ENCODE measurements at regions not wholly inside any gene's neighbourhood (a gene's known extent, or its start where the extent isn't known, plus 50 kb on each side); places are given as distances from the start of the nearest gene placed in this dataset.

DNA sequence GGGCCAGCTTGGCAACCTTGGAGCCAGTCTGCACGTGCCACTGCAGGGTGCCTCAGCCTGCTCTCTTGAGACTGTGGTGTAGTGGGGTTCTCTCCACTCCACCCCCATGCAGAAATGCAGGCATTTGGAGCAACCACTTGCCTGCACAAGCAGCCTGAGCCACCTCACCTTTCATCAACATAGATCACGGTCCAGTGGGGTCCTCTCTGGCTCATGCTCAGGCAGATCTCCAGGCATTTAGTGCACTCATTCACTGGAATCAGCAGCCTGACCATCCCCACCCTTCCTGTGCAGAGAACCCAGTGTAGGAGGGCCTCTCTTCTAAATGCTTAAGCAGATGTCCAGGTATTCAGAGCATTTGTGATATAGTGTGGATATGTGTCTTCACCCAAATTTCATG, 2330.1 kb downstream of the PCDH9 start:
- no peaks in the 10 kb centered on the region for H3K27me3 ChIP-seq (ENCODE audit: control insufficient read depth, insufficient read depth, low read length)
- no peak for DNase-seq (ENCODE audit: low read depth, low spot score)
- H3K9me3 ChIP-seq (ENCODE audit: control insufficient read depth, insufficient read depth, low read length), result no peaks in the 10 kb centered on the region
- no peak overlapping the region for H3K4me3 ChIP-seq (ENCODE audit: low read depth, low read length)
- POLR2A ChIA-PET, result no interaction called here
- CTCF ChIA-PET, result no interaction called here
- TF ChIP-seq, protein P1, sequence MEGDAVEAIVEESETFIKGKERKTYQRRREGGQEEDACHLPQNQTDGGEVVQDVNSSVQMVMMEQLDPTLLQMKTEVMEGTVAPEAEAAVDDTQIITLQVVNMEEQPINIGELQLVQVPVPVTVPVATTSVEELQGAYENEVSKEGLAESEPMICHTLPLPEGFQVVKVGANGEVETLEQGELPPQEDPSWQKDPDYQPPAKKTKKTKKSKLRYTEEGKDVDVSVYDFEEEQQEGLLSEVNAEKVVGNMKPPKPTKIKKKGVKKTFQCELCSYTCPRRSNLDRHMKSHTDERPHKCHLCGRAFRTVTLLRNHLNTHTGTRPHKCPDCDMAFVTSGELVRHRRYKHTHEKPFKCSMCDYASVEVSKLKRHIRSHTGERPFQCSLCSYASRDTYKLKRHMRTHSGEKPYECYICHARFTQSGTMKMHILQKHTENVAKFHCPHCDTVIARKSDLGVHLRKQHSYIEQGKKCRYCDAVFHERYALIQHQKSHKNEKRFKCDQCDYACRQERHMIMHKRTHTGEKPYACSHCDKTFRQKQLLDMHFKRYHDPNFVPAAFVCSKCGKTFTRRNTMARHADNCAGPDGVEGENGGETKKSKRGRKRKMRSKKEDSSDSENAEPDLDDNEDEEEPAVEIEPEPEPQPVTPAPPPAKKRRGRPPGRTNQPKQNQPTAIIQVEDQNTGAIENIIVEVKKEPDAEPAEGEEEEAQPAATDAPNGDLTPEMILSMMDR (IDR thresholded peaks at IDR 0.05; ENCODE audit: low read depth, low read length), result no peak
- no peak overlapping the region for H3K27ac ChIP-seq (ENCODE audit: low read depth, low read length)

DNA sequence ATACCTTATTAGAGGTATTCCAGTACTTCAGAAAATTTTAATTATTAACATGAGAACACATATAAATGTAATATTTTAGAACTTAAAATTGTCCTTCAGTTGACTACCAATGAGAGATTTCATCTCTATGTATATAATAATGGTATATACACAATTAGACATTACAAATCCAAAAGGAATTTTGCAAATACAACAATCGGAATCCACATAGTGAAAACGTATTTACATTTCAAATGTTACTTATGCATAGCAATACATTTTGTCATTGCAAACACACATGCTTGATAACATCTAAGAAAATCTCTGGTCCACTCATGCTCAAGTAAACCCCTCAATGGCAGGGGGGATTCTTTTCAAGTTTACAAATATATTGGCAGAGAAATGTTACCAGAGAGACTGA, 2345.2 kb downstream of the PCDH9 start:
- no peak overlapping the region for H3K27ac ChIP-seq (ENCODE audit: low read depth, low read length)
- ChIA-PET POLR2A (no interaction called here), CTCF (no interaction called here)
- H3K4me3 ChIP-seq (ENCODE audit: low read depth, low read length), result no peak overlapping the region
- DNase-seq (ENCODE audit: low read depth, low spot score), result no peak
- TF ChIP-seq, protein P1 (IDR thresholded peaks at IDR 0.05; ENCODE audit: low read depth, low read length), result no peak
- no peaks in the 10 kb centered on the region for H3K9me3 ChIP-seq (ENCODE audit: control insufficient read depth, insufficient read depth, low read length)
- no peaks in the 10 kb centered on the region for H3K27me3 ChIP-seq (ENCODE audit: control insufficient read depth, insufficient read depth, low read length)

DNA sequence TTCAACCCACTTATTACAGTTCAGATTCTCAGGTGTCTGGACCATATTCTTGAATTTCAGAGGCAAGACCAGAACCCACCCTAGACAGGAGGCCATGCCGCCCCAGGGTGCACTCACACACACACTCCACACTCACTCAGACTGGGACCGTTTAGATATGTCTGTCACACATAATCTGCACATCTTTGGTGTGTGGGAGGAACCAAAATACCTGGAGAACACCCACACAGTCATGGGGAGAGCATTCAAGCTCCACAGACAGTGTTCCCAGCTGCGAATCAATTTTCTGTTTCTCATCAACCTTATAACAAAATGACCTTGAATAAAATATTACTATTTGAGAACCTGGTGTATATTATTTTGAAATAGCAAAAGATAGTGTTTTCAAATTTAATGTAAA, 2353.0 kb downstream of the PCDH9 start:
- ChIA-PET CTCF (no interaction called here), POLR2A (no interaction called here)
- Histone ChIP-seq H3K27ac (ENCODE audit: low read depth, low read length) (no peak overlapping the region), H3K9me3 (ENCODE audit: control insufficient read depth, insufficient read depth, low read length) (no peaks in the 10 kb centered on the region), H3K4me3 (ENCODE audit: low read depth, low read length) (no peak overlapping the region), H3K27me3 (ENCODE audit: control insufficient read depth, insufficient read depth, low read length) (no peaks in the 10 kb centered on the region)
- DNase-seq (ENCODE audit: low read depth, low spot score), result no peak
- TF ChIP-seq, protein P1 (IDR thresholded peaks at IDR 0.05; ENCODE audit: low read depth, low read length), result no peak

DNA sequence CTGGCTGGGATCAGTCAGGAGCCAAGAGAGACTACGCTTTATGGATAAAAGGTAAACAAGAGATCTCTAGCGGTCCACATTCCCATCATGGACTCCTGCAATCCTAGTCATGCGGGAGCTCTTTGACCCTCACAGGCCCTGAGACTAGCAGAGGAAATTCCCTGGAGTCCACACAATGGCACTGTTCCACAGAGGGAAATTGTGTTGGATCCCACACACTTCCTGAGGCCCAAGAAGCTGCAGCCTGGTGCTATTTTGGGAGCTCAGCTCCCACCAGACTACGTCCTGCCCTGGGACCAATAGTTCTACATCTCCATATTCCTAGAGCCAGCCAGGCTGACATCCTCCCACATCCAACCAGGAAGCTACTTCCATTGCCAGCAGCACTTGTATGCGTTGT, 2358.4 kb downstream of the PCDH9 start:
- ChIA-PET POLR2A (no interaction called here), CTCF (no interaction called here)
- no peak for DNase-seq (ENCODE audit: low read depth, low spot score)
- no peaks in the 10 kb centered on the region for H3K27me3 ChIP-seq (ENCODE audit: control insufficient read depth, insufficient read depth, low read length)
- H3K4me3 ChIP-seq (ENCODE audit: low read depth, low read length), result no peak overlapping the region
- TF ChIP-seq, protein P1 (IDR thresholded peaks at IDR 0.05; ENCODE audit: low read depth, low read length), result no peak
- H3K27ac ChIP-seq (ENCODE audit: low read depth, low read length), result no peak overlapping the region
- no peaks in the 10 kb centered on the region for H3K9me3 ChIP-seq (ENCODE audit: control insufficient read depth, insufficient read depth, low read length)

DNA sequence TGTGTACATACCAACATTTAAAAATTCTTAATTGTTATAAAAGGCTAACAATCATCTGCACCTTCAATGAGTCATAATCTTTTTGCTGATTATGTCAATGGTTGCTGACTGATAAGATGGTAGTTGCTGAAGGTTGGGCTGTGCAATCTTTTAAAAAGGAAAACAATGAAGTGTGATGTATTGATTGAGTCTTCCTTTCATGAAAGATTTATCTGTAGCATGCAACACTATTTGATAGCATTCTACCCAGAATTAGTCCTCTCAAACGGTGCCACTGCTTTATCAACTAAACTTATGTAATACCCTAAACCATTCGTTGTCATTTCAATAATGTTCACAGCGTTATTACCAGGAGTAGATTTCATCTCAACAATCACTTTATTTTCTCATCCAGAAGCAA, 2360.6 kb downstream of the PCDH9 start:
- no peaks in the 10 kb centered on the region for H3K27me3 ChIP-seq (ENCODE audit: control insufficient read depth, insufficient read depth, low read length)
- TF ChIP-seq, protein P1 (IDR thresholded peaks at IDR 0.05; ENCODE audit: low read depth, low read length), result no peak
- H3K4me3 ChIP-seq (ENCODE audit: low read depth, low read length), result no peak overlapping the region
- ChIA-PET CTCF (no interaction called here), POLR2A (no interaction called here)
- no peak for DNase-seq (ENCODE audit: low read depth, low spot score)
- H3K27ac ChIP-seq (ENCODE audit: low read depth, low read length), result no peak overlapping the region
- H3K9me3 ChIP-seq (ENCODE audit: control insufficient read depth, insufficient read depth, low read length), result no peaks in the 10 kb centered on the region

Data from AG04450 (cell line).